NCI-H2081 treated with DMSO at 0.1 percent for 48 hours (cell line): ENCODE measurements at regions not wholly inside any gene's neighbourhood (a gene's known extent, or its start where the extent isn't known, plus 50 kb on each side); places are given as distances from the start of the nearest gene placed in this dataset.

ENCODE experiments used
- DNase-seq: peaks from one replicate; lab custom pipeline; 2025; lab: John Stamatoyannopoulos, UW

DNA sequence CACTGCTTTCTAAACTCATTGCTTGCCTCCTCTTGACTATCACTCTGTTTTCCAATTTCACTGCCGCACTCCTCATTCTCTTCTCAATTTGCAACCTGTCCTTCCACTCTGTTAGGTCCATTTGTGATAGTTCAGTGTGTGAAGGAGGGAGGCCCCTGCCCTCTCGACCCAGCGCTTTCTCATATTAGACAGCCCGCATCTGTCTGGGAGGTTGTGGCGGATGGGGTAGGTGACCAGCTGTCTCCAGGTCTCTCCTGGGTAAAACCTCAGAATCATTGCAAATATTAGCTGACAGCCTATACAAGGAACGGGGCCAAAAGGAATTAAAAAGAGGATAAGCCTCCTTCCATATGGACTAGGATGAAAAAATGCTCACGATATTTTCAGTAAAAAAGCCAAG is 358.3 kb downstream of the SHQ1 start:
- no peak for DNase-seq

DNA sequence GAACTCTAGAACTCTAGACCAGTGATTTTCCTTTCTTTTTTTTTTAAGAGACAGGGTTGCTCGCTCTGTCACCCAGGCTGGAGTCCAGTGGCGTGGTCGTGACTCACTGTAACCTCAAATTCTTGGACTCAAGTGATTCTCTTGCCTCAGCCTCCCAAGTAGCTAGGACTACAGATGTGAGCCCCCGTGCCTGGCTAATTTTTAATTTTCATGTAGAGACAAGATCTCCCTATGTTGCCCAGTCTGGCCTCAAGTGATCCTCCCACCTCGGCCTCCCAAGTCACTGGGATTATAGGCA is 359.6 kb downstream of the SHQ1 start:
- DNase-seq: no peak

DNA sequence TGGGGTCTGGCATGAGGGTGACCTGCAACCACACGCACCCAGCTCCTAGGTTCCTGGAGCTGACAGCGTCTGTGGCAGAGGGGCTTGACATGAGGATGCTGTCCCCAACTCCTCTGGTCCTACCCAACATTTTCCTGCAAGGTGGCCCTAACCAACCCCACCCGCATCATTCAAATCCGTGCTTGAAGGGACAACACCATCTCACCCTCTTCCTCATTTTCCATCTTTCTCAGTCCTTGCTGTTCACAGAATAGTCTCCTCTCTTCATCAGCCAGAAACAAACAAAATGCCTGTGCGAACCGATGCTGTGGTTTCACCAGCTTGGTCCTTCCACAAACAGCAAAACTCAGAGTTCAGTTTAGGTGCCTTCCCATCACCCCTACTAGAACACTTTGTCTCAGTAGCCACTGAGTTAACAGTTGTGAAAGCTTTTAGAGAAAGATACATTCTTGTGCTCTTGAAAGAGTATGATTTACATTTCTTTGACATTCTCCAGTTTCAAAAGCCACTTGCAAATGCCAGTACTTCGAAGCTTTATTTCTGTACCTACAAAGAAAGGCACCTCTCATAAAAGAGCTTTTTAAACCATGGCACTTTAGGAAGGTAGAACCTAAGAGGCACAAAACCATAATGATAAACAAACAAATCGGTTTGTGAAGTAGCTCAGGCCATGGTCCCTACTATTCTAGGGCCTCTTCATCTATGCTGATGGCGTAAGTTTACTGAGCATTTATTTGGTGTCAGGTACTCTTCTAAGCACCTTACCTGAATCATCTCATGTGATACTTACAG is 360.1 kb downstream of the SHQ1 start:
- no peak for DNase-seq

DNA sequence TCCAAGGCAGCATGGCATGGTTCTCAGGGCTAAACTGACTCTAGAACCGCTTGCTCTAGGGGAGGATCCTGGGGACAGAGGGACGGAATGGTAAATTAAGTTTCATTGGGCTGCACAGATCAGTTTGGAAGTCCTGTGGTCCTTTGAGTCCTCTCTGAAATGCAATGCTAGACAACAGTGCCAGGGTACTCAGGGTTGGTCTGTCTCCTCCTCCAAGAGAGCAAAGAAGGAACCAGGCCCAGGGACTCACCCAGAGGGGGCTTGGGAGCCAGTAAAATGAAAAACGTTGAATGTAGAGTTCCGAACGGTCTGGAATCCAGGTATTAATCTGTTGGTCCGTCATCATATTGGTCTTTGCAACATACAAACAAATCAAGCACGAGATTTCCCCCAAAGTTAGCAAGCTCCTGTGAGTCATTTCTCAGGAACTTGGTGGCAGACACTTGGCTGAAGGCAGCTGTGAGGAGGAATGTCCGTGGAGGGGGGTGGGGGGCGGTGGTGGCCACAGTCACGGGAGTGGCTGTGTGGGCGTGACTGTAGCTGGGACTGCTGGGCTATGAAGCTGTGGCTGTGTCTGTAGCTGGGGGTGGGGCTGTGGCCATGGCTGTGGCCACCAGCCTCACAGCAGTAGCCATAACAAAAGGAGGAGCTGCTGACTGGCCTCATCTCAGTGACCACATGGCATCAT is 361.0 kb downstream of the SHQ1 start:
- no peak for DNase-seq

DNA sequence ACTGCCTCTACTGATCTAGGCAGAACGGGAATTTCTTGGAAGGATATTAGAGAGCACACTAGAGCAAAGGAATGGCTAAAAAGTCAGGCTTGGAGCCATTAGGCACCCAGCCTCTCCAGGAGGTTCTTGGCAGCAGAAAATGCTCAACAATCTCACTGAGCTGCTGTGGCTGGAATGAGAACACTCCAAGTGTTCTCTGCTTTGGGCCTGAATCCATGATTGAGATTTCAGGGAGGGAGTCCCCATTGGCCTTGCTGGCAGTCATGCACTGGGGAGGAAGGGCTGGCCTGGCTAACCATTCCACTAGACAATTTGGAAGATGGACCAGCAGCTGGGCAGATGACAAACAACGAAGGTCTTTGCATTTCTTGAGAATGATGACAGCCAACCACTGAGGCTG is 362.6 kb downstream of the SHQ1 start:
- no peak for DNase-seq

DNA sequence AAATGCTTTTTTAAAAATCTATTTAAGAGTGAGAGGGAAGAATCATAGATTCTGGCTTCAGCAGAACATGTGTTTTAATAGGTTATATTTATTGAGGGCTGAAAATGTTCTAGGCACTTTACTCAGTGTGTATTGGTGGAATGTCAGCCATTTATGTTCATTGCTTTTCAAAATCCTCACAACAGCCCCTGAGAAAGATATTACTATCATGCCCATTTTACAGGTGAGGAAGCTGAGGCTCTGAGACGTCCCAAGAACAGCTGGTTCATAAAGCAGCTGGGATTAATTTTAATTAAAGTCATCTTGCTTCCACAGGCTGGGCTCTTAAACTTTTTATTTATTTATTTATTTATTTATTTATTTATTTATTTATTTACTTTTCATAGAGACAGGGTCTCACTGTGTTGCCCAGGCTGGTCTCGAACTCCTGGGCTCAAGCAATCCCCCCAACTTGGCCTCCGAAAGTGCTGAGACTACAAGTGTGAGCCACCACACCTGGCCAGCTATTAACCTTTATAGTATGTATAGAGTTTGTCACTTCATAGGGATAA is 364.6 kb downstream of the SHQ1 start:
- DNase-seq: no peak

DNA sequence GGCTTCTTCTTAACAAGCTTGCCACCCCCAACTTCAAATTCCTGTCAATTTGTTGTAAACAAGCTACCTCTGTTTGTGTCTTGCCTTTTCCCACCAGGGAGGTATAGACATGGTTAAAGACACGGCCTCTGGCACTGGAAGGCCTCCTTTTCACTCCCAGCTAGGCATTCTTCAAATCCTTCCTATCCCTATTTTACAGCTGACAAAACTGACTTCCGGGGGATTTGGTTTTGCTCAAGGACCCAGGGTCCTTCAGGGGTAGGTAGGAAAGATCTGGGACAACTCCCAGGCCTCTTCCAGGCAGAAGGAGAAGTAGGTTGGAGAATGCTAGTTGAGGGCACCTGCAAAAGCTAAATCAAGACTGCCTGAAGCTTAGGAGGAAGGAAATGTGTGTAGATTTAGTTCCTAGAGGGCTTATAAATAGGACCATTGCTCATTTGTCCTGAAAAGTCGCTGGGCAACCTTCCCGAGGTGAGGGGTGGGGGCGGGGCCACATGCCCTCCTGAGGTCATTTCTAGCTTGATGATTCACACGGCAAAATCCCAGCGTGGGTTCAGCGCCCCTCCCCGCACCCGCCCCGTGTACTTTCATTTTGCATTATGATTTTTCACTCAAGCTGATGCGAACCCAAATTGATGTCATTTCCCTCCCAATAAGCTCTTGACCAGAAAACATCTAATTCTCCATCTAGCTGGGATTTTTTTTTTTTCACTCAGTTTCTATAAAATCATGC is 365.5 kb downstream of the SHQ1 start:
- DNase-seq: no peak

DNA sequence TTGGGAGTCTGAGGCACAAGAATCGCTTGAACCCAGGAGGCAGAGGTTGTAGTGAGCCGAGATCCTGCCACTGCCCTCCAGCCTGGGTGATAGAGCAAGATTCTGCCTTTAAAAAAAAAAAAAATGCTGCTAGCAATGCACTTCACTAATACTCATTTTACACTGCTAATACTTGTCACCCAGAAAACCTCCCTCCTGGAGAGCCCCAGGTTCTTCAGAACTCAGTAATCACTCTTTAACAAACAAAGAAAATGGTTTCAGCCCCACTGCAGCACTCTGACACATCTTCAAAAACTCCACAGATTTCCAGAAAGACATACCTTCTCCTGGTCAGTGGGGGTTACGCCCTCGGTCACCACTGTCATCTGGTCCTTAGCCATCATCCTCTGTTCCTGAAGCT is 366.7 kb downstream of the SHQ1 start:
- no peak for DNase-seq

DNA sequence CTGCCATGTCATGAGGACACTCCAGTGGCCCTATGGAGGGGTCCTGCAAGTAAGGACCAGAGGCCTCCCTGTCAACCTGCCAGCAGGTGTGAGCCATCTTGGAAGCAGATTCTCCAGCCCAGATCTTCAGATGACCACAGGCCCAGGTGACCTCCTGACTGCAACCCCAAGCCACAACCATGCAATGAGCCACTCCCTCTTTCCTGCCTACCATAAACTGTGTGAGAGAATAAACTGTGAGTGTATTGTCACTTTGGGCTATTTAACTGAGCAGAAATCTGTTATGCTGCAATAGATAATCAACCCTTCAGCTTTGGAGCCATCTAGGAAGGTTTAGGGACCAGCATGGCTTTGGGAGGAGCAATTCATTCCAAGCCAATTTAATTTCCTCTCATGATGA is 367.9 kb downstream of the SHQ1 start:
- no peak for DNase-seq

DNA sequence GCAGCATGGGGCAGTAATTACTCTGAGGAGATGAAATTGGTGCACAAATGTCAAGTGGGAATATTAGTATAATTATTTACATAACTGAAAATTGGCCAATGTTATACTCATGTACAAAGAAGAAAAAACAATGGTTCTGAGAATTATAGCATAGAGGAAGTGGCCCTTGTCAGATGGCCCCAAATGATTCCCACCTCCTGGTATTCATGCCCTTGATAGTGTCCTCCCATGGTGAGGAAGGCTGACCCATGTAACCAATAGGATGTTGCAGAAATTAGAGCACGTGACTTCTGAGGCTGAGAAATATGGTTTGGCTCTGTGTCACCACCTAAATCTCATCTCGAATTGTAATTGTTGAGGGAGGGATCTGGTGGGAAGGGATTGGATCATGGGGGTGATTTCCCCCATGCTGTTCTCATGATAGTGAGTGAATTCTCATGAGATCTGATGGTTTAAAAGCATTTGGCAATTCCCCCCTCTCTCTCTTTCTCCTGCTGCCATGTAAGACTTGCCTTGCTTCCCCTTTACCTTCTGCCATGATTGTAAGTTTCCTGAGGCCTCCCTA is 368.5 kb downstream of the SHQ1 start:
- no peak for DNase-seq

DNA sequence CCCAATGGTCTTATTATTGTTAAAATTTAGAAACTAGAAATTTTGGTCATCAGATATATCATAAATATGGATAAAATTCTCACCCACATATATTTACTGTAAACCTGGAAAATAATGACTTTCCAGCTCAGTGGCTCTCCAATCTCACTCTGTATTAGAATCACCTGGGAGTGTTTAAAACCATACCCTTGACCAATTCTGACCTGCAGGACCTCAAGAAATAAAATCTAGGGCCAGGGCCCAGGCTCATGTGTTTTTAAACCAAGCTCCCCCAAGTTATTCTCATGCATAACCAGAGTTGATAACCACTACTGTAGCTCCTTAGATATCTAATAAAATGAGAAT is 372.1 kb downstream of the SHQ1 start:
- no peak for DNase-seq

DNA sequence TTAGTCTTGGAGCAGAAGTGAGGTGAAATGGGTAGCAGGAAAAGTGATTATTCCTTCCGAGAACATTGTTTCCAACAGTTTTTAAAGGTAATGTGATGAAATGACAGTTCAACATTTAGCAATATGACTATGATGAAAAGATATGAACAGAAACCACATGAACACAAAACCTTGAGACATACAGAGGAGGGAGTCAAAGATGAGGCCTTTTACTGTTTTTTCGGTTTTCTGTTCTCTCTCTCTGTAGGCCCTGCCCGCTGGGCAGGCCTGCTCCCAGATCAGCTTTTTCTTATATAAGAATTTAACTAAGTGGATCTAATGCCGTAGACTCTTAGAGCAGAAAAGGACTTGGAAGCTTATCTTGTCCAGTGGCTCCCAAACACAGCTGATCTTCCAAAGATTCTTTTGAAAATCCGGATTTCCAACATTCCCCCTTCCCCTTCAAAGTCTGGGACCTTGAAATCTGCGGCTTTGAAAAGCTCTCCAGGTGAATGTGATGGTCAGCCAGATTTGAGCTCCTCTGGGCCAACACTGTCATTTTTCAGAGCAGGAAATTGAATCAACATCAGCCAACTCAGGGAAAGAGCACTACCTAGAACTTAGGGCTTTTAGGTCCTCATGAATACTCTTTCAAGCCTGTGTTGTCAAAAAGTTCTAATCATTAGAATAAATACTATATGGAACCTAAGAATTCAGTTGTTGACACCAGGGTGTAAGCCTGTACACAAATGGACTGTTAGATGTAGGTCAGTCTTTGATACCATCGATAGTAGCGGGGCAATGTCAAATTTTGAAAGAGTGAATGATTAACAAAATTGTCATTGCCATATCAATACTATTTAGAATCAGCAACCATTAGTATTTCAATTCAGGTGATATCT is 372.7 kb downstream of the SHQ1 start:
- no peak for DNase-seq

DNA sequence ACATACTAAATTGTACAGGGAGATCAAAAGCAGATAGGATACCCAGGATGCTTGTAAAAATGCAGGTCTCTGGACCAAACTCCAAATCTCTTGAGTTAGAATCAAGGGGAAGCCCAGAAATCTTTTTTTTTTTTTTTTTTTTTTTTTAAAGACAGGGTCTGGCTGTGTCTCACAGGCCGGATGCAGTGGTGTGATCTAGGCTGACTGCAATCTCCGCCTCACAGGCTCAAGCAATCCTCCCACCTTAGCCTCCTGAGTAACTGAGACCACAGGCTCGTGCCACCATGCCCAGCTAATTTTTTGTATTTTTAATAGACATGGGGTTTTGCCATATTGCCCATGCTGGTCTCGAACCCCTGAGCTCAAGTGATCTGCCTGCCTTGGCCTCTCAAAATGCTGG is 373.5 kb downstream of the SHQ1 start:
- no peak for DNase-seq

DNA sequence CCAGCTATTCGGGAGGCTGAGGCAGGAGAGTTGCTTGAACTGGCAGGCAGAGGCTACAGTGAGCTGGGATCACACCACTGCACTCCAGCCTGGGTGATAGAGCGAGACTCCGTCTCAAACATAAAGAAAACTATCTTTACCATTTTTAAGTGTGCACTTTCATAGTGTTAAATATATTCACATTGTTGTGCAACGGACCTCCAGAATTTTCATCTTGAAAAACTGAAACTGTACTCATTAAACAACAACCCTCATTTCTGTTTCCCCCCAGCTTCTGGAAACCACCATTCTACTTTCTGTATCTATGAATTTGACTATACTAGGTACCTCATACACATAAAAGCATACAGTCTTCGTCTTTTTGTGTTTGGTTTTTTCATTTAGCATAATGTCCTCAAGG is 375.1 kb downstream of the SHQ1 start:
- no peak for DNase-seq

DNA sequence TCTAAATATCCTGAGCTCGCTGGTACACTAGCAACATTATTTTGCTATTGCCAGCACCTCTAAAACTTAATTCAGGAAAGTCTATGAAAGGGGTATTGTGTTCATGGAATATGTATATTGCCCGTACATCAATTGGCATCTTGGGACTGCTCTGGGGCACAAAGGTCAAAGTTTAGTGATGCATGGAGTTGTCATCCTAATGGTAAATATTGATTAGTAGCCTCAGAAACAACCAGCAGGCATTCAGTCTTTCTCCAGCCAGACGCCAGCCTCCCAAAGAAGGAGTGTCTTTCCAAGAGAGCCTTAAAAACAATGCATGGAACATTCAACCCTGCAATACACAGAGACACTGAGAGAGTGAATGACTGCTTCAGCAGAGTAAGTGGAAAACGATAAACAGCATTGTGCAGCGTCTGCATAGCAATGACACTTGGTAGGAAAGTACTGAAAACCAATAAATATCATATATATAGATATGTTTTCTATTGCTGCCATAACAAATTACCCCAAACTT is 377.3 kb downstream of the SHQ1 start:
- no peak for DNase-seq

DNA sequence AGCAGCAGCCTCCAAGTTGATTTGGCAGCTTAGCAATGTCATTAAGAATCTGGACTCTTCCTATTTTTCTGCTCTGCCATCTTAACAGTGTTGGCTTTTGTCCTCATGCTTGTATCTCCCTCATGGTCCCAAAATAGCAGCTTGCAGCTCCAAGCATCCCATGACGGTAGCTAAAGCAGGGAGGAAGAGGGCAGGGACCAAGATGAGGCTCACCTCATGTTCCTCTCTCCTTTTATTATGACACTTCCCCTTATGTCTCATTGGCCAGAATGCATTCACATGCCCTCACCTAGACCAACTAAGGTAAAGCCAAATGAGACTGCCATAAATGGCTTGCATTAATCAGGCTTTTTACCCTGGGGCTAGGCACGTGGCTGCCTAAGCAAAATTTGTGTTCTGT is 382.4 kb downstream of the SHQ1 start:
- no peak for DNase-seq

DNA sequence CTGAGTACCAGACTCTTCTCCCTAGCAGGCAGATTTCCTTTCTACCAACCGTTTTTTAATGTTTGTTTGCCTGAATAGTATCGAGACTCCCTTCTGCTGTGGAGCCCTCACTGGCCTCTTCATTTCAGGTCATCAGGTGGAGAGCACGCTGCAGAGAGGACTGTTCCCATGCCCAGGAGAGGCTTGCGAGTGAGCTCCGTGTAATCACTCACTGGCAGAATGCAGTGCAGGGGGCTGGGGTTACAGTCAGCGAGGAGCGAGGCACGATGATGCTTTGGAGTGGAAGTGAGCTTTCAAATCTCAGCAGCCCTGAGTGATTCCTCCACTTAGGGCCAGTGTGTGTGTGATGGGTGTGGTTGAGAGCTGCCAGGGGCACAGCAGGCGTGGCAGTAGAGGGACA is 385.2 kb downstream of the SHQ1 start:
- DNase-seq: no peak

DNA sequence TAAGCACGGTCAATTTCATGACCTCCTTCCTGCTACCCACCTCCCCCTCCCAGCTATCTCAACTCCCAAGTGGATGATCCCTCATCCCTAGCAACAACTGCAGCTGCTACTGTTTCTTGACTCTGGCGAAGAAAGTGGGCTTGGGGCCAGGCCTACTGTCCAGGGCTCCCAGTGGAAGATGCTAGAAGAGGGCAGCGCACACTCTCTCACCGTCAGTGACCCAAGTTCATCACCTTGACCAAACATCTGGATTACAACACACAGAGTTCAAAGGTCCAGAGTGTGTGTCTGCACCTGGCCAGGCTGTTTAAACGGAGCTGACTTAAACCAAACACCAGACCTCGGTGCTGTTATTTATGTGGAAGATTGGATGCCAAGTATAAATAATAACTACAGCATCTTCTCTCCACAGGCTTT is 385.6 kb downstream of the SHQ1 start:
- no peak for DNase-seq

DNA sequence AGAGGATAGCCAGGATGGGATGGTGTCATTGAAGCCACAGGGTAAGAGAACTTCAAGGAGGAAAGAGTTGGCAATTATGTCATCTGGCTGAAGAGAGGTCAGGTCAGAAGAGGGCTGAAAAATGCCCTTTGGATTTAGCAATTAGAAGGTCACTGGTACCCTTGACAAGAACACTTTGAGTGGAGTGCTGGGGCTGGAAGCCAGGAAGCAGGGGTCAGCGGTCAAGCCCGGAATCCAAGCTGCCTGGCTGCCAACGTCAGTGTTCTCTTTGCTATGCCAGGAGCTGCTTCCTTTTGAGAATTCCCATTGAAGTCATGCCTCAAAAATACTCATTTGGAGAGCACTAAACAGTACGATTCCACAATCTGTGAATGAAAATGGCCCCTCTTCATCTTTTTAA is 386.5 kb downstream of the SHQ1 start:
- no peak for DNase-seq

DNA sequence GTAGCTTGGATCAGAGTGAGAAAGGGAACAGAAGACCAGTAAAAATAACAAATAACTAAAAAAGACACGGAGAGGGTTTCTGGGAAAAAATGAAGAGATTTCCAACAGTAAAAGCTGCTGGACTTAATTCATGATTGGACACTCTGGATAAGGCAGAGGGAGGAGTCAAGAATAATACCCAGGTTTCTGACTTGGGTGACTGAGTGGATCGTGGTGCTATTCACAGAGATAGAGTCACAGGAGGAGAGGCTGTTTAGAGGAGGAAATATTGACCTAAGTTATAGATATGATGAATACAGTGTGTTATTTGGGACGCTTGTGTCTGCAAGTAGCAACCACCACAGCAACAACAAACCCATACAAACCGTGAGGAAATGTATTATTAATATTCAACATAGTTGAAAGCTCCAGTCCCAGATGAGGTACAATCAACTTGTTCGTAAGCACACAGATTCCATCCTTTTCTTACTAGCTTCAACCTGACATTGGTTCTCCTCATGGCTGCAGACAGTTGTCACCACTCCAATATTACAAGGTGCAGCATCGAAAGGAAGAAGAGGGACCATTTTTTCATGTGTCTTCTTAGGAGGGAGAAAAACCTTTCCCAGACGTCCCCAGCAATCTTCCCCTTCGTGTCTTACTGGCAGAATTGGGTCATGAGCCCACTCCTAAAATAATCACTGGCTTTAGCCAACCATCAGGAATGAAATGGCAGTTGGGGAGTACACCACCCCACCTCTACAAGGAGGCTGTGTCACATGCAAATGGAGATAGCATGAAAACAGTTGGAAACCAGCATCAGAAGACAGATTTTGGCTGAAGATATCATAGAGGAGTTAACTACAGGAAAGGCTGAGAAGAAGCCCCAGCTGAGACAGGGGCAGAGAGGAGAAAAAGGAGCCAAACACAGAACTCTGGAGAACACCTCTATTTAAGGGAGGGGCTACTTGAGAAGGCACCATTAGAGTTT is 387.8 kb downstream of the SHQ1 start:
- DNase-seq: no peak
